ENCODE measurements at regions not wholly inside any gene's neighbourhood (a gene's known extent, or its start where the extent isn't known, plus 50 kb on each side); places are given as distances from the start of the nearest gene placed in this dataset.

- WGBS, 2 donors: 90 to 92% methylated on average over 8 of the region's 8 CpGs
- Histone ChIP-seq H3K27ac (ENCODE audit: low read depth in 1 of 2, low read length in 1 of 2) (no peak overlapping the region), H3K36me3 (ENCODE audit: control insufficient read depth in 4 of 4, insufficient read depth in 4 of 4, low read length in 4 of 4) (no peaks in the 10 kb centered on the region), H3K4me3 (no peak overlapping the region), H3K4me1 (ENCODE audit: control insufficient read depth in 5 of 5, insufficient read depth in 5 of 5, low read length in 5 of 5) (peaks cover 0 to 7% (median 0%) of the 10 kb centered on the region in 5 donors), H3K9ac (ENCODE audit: insufficient read depth in 1 of 2, low read length in 2 of 2) (no peak overlapping the region), H3K27me3 (ENCODE audit: control insufficient read depth in 3 of 3, insufficient read depth in 3 of 3, low read length in 2 of 3) (no peaks in the 10 kb centered on the region), H3K9me3 (ENCODE audit: control insufficient read depth in 4 of 4, insufficient read depth in 3 of 4, low read length in 3 of 4) (no peaks in the 10 kb centered on the region)
- no peak for ATAC-seq (ENCODE audit: insufficient read depth, low FRiP score)
- TF ChIP-seq CTCF (IDR thresholded peaks at IDR 0.05; ENCODE audit: control extremely low read depth, extremely low read depth): no peak
- DNase-seq: no peak
These were observed 112.0 kb upstream of the MLIP start for GRCh38 chr6:53999088-53999755.

- no peak overlapping the region for H3K9ac ChIP-seq (ENCODE audit: insufficient read depth in 1 of 2, low read length in 2 of 2)
- no peaks in the 10 kb centered on the region for H3K27me3 ChIP-seq (ENCODE audit: control insufficient read depth in 3 of 3, insufficient read depth in 3 of 3, low read length in 2 of 3)
- ATAC-seq (ENCODE audit: insufficient read depth, low FRiP score) (no peak), DNase-seq (no peak)
- no peaks in the 10 kb centered on the region for H3K9me3 ChIP-seq (ENCODE audit: control insufficient read depth in 4 of 4, insufficient read depth in 3 of 4, low read length in 3 of 4)
- WGBS, 2 donors: 82 to 91% methylated on average over 1 of the region's 1 CpG
- no peak overlapping the region for H3K4me3 ChIP-seq
- no peaks in the 10 kb centered on the region for H3K36me3 ChIP-seq (ENCODE audit: control insufficient read depth in 4 of 4, insufficient read depth in 4 of 4, low read length in 4 of 4)
- H3K4me1 ChIP-seq (ENCODE audit: control insufficient read depth in 5 of 5, insufficient read depth in 5 of 5, low read length in 5 of 5): peaks cover 0 to 7% (median 0%) of the 10 kb centered on the region in 5 donors
- TF ChIP-seq CTCF (IDR thresholded peaks at IDR 0.05; ENCODE audit: control extremely low read depth, extremely low read depth): no peak
- no peak overlapping the region for H3K27ac ChIP-seq (ENCODE audit: low read depth in 1 of 2, low read length in 1 of 2)
These were observed 109.1 kb upstream of the MLIP start for GRCh38 chr6:54002116-54002515.

GRCh38 chr6:54003316-54003715 lies 107.9 kb upstream of the MLIP start:
- Histone ChIP-seq H3K9ac (ENCODE audit: insufficient read depth in 1 of 2, low read length in 2 of 2) (no peak overlapping the region), H3K27me3 (ENCODE audit: control insufficient read depth in 3 of 3, insufficient read depth in 3 of 3, low read length in 2 of 3) (no peaks in the 10 kb centered on the region), H3K9me3 (ENCODE audit: control insufficient read depth in 4 of 4, insufficient read depth in 3 of 4, low read length in 3 of 4) (no peaks in the 10 kb centered on the region), H3K4me3 (no peak overlapping the region), H3K4me1 (ENCODE audit: control insufficient read depth in 5 of 5, insufficient read depth in 5 of 5, low read length in 5 of 5) (peaks cover 0 to 5% (median 0%) of the 10 kb centered on the region in 5 donors), H3K36me3 (ENCODE audit: control insufficient read depth in 4 of 4, insufficient read depth in 4 of 4, low read length in 4 of 4) (no peaks in the 10 kb centered on the region), H3K27ac (ENCODE audit: low read depth in 1 of 2, low read length in 1 of 2) (no peak overlapping the region)
- 54 to 79% methylated on average over 1 of the region's 1 CpG for WGBS, 2 donors
- no peak for TF ChIP-seq CTCF (IDR thresholded peaks at IDR 0.05; ENCODE audit: control extremely low read depth, extremely low read depth)
- DNase-seq (no peak), ATAC-seq (ENCODE audit: insufficient read depth, low FRiP score) (no peak)

- H3K4me3 ChIP-seq: no peak overlapping the region
- no peak for ATAC-seq (ENCODE audit: insufficient read depth, low FRiP score)
- 86 to 88% methylated on average over 1 of the region's 1 CpG for WGBS, 2 donors
These were observed 102.7 kb upstream of the MLIP start for GRCh38 chr6:54008589-54008988.

More at GRCh38 chr6:54008589-54008988, 102.7 kb upstream of the MLIP start:
- H3K9me3 ChIP-seq (ENCODE audit: control insufficient read depth in 4 of 4, insufficient read depth in 3 of 4, low read length in 3 of 4): no peaks in the 10 kb centered on the region
- TF ChIP-seq CTCF (IDR thresholded peaks at IDR 0.05; ENCODE audit: control extremely low read depth, extremely low read depth): no peak
- peaks cover 0 to 9% (median 0%) of the 10 kb centered on the region in 5 donors for H3K4me1 ChIP-seq (ENCODE audit: control insufficient read depth in 5 of 5, insufficient read depth in 5 of 5, low read length in 5 of 5)
- no peaks in the 10 kb centered on the region for H3K27me3 ChIP-seq (ENCODE audit: control insufficient read depth in 3 of 3, insufficient read depth in 3 of 3, low read length in 2 of 3)
- no peak for DNase-seq
- H3K9ac ChIP-seq (ENCODE audit: insufficient read depth in 1 of 2, low read length in 2 of 2): no peak overlapping the region
- H3K27ac ChIP-seq (ENCODE audit: low read depth in 1 of 2, low read length in 1 of 2): no peak overlapping the region
- no peaks in the 10 kb centered on the region for H3K36me3 ChIP-seq (ENCODE audit: control insufficient read depth in 4 of 4, insufficient read depth in 4 of 4, low read length in 4 of 4)

Data from lung (tissue), 11 donors.